ENCODE measurements at regions not wholly inside any gene's neighbourhood (a gene's known extent, or its start where the extent isn't known, plus 50 kb on each side); places are given as distances from the start of the nearest gene placed in this dataset.

GRCh38 chrX:103158317-103158621 is 56.6 kb upstream of the BEX4 start:
- no peak for DNase-seq (ENCODE audit: low spot score)

- peak; percentile 62 for DNase-seq (ENCODE audit: low spot score)
These were observed 57.2 kb upstream of the BEX4 start for GRCh38 chrX:103157496-103158316.

- no peak for DNase-seq (ENCODE audit: low spot score)
These were observed 59.7 kb upstream of the BEX4 start for GRCh38 chrX:103155201-103155600.

GRCh38 chrX:103153661-103154060 is 60.7 kb upstream of the NXF3 start:
- no peak for DNase-seq (ENCODE audit: low spot score)

- no peak for DNase-seq (ENCODE audit: low spot score)
These were observed 58.9 kb upstream of the NXF3 start for GRCh38 chrX:103151799-103152198.

- DNase-seq (ENCODE audit: low spot score) = no peak
These were observed 56.7 kb upstream of the NXF3 start for GRCh38 chrX:103149652-103150051.

GRCh38 chrX:103148075-103148474 is 55.1 kb upstream of the NXF3 start:
- no peak for DNase-seq (ENCODE audit: low spot score)
